ENCODE measurements at regions not wholly inside any gene's neighbourhood (a gene's known extent, or its start where the extent isn't known, plus 50 kb on each side); places are given as distances from the start of the nearest gene placed in this dataset.
A peak's percentile ranks its signal among the peaks of the same experiment; 100 is the strongest.
"Not testable (repeated sequence)": the region's sequence is repeated elsewhere in the genome, so short reads cannot be mapped to it uniquely, and the experiment has no call there.

DNA sequence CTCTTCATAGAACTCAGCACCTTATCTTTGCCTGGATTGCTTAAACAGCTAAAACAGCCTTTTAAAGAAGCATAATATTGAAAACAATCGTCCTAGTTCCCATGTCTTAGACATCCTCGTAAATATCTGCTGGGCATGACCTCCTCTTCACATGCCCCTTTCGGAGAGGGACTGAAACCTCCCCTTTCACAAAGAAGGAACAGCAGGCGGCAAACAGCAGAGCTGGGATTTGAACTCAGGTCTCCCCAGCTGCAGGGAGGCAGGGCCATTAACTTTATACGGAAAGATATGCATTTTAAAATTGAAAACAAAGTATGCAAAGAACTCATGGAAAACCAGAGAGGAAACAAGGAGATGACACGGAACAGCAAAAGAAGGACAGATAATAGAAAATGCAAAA is 249.9 kb downstream of the FOXL1 start:
- DNase-seq (ENCODE audit: low spot score) = no peak

DNA sequence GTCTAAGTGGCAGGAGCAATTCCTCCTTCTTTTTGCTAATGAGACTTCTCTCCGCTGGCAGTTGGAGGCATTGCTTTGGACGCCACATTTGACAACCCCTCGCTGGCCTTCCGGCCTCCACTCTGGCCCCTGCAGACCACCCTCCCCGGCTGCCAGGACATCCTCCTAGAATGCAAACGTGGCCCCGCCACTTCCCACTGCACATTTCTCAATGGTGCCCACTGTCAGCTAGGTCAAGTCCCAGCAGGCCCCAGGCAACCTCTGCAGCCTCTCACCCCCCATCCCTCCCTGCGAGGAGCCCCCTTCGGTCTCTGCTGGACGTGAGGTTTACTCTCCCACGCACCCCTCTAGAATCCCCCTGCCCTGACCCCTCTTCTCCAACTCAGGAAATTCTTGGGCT is 250.3 kb downstream of the FOXL1 start:
- DNase-seq (ENCODE audit: low spot score) = no peak

DNA sequence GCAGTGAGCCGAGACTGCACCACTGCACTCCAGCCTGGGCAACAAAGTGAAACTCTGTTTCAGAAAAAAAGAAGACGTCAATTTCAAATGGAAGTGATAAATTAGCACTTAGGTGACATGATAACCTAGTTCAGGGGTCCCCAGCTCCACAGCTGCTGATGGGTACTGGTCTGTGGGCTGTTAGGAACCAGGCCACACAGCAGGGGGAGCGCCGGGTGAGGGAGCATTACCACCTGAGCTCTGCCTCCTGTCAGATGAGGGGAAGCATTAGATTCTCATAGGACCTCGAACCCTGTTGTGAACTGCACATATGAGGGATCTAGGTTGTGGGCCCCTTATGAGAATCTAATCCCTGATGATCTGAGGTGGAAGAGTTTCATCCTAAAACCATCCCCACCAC is 253.0 kb downstream of the FOXL1 start:
- no peak for DNase-seq (ENCODE audit: low spot score)

DNA sequence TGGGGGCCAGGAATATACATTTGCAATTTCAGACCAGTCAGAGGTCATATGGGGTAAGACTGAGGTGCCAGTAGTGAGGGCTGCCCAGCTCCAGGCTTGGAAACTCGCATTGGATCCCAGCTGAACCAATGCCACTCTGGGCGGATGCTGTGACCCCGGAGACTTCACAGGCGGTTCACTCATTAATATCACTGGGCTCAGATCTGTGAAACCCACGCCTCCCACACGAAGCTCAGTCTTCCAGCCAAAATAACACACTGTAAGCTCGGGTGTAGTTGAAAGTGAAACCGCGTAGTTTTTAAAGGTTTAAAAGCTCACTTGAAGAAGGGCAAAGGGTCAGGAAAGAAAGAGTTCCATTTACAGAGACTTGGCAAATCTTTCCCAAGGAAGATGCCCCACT is 254.8 kb downstream of the FOXL1 start:
- no peak for DNase-seq (ENCODE audit: low spot score)

DNA sequence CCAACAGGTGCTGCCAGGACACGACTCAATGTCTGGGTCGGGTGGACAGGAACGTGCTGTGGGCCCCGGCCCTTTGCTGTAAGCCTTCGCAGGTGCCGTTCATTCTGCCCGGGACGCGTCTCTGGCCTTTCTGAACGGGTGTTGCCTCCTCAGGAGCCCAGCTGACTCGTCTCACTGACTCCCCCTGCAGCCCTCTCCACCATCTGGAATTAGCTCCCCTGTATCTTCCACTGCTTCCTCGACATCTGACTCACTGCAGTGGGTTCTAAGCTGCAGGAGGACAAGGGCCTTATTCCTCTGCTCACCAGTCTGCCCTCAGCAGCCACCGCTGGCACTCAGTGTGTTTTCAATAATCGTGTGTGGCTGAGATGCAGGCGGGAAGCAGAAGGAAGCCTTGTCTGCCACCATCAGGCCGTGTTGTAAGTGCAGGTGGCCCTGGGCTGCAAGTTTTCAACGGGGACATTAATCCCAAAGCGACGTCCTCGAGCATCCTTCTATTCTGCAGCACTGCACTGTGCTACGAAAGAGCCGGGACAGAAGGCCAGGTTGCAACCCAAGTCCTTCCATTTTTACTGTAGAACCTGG is 256.2 kb downstream of the FOXL1 start:
- DNase-seq (ENCODE audit: low spot score) = peak; percentile 47

DNA sequence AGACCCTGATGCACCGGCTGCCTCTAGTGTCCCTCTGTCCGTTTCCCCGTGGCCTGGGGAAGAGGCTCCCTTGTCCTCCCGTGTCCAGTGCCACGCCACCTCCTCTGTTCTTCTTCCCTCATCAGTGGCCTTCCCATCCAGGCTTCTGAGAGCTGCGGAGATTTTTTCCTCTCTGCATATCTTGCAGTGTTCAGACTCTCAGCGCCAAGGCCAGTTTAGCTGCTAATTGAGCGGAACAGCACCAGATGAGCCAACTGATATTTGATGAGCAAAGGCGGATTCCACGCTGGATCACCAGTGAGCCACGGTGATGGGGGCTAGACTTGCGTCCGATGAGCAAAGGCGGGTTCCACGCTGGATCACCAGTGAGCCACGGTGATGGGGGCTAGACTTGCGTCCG is 257.6 kb downstream of the FOXL1 start:
- no peak for DNase-seq (ENCODE audit: low spot score)

DNA sequence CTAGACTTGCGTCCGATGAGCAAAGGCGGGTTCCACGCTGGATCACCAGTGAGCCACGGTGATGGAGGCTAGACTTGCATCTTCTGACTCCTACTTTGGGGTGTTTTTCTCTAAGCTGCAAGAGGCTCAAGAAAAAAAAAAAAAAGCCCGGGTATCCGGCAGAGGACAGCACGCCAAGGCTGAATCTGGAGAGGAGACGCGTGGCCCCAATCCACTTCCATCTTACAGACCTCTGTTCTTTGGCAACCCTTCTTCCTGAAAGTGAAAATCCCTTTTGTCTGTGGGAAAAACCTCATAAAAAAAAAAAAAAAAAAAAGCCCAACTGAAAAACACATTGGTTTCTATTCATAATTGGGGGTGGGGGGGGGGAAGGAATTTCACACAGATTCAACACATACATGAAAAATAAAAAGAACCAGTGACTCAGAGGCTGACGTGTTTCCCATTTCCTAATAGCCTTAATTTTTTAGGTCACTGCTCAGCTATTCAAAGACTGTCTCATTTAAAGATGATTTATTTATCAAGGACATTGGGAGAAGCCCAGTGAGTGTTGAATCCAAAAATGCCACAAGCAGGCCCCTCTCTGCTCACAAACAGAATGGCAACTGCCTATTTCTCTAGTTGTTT is 258.3 kb downstream of the FOXL1 start:
- no peak for DNase-seq (ENCODE audit: low spot score)

DNA sequence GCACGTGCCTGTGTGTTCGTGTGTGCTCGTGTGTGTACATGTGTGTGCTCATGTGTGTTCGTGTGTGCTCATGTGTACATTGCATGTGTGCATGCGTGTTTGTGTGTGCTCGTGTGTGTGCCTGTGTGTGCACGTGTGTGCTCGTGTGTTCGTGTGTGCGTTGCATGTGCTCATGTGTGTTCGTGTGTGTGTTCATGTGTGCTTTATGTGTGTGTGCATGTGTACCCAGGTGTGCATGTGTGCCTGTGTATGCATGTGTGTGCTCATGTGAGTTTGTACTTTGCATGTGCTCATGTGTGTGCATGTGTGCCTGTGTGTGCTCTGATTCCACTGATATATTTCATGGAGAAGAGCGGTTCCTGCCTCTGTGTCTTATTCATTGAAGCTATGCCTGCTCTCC is 265.5 kb downstream of the FOXL1 start:
- no peak for DNase-seq (ENCODE audit: low spot score)

DNA sequence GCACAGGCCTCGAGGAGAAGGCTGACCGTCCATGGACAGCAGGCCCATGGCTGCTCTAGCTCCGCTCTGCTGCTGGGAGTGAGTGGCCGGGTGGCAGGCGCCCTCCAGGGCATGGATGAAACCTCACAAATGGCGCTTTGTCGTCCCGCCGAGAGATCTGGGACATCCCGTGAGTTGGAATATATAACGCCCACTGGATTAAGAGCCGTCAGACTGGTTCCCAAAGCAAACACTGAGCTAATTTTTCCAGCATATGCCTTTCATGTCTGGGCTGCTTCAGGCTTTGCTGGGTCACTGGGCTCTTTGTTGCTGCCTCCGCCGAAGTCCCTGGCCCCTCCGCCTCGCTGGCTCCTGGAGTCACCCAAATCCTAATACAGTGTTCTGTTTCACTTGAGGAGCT is 266.3 kb downstream of the FOXL1 start:
- DNase-seq (ENCODE audit: low spot score) = no peak

DNA sequence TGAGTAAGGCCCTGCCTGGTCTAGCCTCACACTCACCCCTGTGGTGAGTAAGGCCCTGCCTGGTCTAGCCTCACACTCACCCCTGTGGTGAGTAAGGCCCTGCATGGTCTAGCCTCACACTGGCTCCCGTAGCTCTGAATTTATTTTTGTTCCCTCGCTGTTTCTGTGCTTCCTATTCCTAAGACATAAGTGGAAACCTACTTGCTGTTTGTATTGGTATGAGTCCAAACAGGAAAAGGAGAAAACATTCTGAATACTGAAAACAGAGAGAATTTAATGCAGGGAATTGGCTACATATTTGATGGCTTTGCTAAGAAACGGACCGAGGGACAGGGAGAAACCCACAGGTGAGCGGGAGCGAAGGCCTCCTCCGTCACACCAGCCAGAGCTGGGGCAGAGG is 267.8 kb downstream of the FOXL1 start:
- DNase-seq (ENCODE audit: low spot score) = no peak

DNA sequence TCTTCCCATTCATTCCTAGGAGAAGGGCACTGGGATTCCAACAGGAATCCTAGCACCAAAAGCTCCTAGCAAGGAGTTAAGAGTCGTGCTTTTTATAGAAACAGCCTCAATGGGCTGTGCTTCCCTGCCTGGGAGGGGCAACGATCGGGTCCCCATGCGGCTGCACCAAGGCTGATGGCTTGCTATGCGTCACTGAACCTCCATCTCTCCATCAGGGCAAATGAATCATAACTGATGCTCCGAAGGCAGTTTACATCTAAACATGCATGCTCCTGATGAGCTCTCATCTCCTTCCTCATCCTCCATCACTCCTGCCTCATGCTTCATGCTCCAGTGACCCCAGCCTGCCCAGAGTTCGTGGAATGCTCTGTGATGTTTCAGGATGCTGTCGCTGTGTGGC is 270.5 kb downstream of the FOXL1 start:
- no peak for DNase-seq (ENCODE audit: low spot score)

DNA sequence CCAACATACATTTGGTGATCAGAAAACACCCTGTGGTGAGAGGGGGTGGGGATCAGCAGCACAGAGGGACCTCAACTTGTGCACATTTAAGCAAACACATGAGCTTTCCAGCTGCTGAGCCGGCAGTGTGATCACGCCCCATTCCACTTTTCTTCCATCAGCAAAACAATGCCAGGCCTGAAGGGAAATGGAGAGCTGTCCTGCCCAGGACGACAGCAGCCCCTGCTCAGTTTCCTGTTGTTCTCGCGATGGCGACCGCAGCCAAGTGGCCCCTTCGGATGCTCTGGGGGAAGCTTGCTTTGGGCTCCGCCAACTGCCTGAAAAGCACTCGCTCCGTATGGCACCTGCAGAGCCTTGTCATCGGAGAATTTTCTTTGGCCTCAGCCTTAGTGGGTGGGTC is 272.3 kb downstream of the FOXL1 start:
- DNase-seq (ENCODE audit: low spot score) = no peak

DNA sequence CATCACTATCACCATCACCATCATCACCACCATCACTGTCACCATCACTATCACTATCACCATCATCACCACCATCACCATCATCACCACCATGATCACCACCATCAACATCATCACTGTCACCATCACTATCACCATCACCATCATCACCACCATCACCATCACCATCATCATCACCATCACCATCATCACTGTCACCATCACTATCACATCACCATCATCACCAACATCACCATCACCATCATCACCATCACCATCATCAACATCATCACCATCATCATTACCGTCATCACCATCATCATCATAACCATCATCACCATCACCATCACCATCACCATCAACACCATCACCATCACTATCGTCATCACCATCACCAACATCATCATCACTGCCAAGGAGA is 273.8 kb downstream of the FOXL1 start:
- DNase-seq (ENCODE audit: low spot score) = no peak

DNA sequence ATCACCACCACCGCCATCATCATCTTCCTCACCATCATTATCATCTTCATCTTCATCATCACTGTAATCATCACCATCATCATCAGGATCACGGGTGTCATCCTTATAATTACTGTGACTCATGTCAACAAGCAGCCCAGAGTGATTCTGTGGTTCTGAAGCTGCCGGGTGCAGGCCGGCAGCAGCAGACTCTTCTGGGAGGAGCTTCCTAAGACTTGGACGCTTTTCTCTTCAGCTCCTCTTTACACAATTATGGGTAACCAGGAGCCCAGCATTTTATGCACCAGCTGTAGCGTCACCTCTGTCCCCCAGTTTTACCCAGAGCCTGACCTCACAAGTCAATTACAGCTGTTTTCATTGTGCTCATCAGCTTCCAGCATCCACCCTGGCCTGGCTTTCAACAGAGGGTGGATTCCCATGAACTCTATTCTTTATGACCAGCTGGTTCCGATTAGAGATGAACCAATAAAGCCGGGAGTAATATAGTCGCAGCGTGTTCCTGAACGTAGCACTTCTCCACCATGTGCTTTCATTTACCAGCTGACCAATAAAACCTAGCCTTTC is 275.8 kb downstream of the FOXL1 start:
- no peak for DNase-seq (ENCODE audit: low spot score)

DNA sequence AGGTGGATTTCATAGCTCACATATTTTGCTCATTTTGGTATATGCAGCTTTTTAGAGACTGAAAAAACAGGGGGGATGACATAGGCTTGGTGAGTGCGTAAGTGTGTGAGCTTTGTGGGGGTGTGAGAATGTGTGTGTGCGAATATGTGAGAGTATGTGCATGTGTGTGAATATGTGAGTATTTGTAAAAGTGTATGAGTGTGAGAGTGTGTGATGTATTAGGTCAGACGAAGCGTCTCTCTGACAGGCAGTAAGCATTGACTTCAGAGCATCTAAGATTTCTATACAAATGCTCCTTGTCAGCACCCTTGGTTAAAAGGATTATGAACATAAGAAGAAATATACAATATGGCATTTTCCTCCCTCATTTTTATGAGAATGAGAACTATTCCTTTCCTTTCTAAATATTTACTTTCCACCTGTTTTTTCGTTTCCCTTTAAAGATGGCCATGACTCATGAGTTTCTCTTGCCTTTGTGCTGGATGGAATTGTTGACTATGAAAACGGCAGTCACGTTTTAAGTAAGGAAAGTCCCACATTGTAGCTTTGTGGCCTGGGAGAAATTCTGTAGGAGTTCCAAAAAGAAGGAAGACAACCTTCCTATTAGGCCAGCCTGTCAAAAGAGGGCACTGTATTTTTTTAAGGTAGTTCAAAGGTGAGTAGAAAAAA is 276.4 kb downstream of the FOXL1 start:
- peak; percentile 52 for DNase-seq (ENCODE audit: low spot score)

DNA sequence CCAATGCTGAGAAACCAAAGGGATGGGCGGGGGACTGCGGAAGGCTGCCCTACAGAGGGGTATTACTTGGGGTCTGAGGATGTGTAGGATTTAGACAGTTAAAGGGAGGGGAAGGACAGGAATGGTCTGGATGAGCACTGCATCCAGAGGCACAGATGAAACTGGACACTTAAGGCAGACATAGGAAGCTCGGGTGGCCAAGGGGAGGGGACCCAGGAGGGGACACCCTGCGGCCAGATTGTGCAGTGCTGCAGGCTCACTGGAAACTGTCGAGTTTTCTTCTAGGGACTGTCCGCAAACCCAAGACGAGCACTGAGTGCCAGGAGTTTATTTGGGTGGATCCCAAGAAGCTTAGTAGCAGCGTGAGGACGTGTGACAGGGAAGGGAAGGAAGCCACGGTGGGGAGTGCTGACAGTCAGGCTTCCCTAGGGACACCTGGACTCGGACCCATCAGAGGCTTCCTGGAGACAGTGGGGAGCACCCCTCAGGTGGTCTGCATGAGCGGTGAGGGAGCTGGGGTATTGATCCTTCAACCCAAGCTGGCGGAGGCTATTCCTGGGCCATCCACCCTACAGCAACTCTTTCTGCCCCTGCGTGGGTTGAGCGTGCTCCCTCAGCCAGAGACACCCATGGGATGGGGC is 278.7 kb downstream of the FOXL1 start:
- DNase-seq (ENCODE audit: low spot score) = no peak

DNA sequence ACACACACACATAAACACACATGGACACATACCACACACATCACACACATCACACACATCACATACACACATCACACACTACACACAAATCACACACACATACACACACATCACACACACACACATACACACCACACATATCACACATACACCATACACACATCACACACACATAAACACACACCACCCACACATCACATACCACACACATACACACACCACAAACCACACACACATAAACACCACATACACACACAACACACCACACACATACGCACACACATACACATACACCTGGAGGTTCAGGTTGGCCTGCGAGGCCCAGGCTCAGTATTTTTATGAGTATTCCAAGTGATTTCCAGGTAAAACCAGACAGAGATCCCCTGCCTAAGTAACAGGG is 279.5 kb downstream of the FOXL1 start:
- no peak for DNase-seq (ENCODE audit: low spot score)

DNA sequence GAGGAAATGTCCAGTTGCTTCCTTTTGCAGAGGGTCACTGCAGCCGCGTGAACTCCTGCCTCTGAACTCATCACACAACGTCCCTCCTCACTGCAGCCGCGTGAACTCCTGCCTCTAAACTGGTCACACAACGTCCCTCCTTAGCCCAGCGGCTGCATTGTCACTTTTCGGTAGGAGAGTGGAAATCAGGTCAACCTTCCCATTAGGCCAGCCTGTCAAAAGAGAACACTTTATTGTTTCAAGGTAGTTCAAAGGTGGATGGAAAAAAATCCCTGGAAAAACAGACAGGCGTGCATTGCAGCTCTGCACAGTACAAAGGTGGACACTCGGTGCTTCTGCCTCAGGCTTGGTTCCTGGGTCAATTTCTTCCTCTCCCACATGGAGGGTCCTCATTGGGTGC is 280.2 kb downstream of the FOXL1 start:
- no peak for DNase-seq (ENCODE audit: low spot score)

DNA sequence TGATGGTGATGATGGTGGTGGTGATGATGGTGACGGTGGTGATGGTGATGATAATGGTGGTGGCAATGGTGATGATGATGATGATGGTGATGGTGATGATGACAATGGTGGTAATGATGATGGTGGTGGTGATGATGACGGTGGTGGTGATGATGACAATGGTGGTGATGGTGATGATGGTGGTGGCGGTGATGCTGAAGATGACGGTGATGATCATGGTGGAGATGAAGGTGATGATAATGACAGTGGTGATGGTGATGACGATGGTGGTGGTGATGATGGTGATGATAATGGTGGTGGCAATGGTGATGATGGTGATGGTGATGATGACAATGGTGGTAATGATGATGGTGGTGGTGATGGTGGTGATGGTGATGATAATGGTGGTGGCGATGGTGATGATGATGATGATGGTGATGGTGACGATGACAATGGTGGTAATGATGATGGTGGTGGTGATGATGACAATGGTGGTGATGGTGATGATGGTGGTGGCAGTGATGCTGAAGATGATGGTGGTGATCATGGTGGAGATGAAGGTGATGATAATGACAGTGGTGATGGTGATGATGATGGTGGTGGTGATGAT is 283.0 kb downstream of the FOXL1 start:
- not testable (repeated sequence) for DNase-seq (ENCODE audit: low spot score)

DNA sequence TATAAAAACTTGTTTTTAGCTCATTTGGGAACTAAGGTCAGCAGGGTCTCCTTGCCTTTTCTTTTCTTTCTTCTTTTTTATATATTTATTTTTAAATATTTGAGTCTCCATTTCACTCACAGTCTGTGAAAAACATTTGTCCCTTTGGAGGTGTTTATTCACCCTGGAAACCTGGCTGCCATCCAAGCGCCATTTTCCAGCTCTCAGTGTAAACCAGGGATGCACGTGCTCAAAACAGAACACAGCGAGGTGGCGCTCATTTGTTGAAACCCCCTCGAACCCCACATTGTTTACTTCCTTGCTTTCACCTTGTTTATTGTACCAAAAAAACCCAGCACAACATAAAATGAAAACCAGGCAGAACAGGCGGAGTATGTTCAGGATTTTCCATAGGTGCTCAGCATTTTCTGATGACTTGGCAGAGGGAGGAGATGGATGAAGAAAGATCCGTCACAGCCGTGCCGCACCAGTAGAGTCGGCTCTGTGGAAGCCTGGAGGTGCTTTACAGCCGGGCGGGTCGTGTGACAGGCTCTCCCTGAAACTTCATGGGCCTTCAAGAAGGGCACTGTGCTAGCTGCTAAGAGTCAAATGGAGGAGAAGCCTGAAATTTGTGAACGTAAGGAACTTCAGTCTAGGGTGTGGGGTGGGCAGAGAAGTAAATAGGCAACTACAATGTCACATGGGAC is 284.4 kb downstream of the FOXL1 start:
- no peak for DNase-seq (ENCODE audit: low spot score)

DNA sequence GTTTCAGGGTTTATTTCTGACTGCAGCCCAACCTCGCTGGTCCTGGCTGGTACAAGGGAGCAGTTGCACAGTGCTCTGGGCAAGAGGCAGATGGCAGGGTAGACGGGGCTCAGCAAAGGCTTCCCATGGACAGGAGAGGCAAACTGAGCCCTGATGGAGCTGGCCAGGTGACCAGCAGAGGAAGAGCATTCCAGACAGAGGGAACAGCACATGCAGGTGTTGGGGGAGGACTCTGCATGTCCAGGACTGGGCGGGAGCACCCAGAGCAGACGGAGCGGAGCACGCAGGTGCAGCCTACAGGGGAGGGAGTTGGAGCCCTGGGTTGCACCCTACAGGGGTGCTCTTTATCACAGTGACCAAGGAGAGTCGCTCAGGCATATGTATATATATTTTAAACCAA is 285.3 kb downstream of the FOXL1 start:
- DNase-seq (ENCODE audit: low spot score) = no peak

DNA sequence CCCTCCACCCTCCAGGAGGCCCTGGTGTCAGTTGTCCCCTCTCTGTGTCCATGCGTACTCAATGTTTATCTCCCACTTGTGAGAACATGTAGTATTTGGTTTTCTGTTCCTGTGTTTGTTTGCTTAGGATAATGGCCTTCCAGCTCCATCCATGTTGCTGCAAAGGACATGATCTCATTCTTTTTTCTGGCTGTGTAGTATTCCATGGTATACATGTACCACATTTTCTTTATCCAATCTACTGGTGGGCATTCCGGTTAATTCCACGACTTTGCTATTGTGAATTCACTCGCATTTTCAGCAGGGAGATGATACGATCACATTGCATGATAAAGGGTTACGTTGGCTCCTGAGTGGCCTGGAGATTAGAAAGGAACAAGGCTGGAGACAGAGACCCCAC is 286.2 kb downstream of the FOXL1 start:
- DNase-seq (ENCODE audit: low spot score) = no peak

All from H4 (cell line).